GM12865 (cell line): ENCODE measurements at regions not wholly inside any gene's neighbourhood (a gene's known extent, or its start where the extent isn't known, plus 50 kb on each side); places are given as distances from the start of the nearest gene placed in this dataset.

Experiments
- DNase-seq: peaks from one replicate; pipeline ENCODE4 v3.0.0; 2010; ENCODE audit warnings: low read depth
- H3K4me3 ChIP-seq: 2 replicates; pipeline ENCODE4 v1.5.1; 2011; ENCODE audit warnings: mild to moderate bottlenecking, low read depth, low read length, control low read depth
- TF ChIP-seq, protein P1 (sequence below): IDR thresholded peaks from 2 replicates; pipeline ENCODE4 v1.5.1; 2011; ENCODE audit warnings: low read length, control low read depth, low read depth, inconsistent platforms; ENCODE audit not compliant: insufficient read depth; ENCODE audit errors: missing control alignments

DNA sequence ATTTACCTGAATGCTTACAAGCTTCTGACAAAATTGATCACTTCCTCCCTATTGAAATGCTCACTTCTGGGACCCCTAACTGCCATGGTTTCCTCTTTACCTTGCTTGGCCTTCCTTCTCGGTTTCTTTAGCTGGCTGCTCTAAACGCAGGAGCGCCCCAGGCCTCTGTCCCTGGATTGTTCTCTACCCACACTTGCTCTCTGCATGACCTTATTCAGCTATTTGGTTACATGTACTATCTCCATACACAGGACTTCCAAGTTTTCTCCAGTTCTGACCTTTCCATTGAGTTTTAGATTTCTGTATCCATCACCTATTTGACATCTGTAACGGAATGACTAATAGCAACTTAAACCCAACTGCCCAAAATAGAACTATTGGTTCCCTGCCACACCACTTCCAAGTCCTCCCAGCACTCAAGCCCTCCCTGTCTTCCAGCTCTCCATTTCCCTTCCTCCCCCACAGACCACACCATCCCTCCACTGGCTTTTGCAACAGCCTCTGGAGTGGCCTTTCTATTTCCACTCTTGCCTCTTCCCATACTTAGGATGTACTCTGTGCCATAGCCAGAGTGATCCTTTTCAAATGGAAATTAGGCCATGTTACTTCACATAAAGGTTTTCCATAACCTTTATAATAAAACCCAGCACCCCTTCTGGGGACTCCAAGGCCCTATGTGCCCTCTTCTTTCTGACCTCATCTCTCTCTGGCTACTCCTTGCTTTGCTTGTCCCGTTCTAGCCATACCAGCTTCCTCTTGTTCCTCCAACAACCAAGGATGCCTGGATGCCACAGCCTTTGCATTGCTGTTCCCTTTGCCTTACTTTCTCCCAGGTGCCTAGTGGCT, 202.2 kb downstream of the AEBP2 start:
- TF ChIP-seq, protein P1, sequence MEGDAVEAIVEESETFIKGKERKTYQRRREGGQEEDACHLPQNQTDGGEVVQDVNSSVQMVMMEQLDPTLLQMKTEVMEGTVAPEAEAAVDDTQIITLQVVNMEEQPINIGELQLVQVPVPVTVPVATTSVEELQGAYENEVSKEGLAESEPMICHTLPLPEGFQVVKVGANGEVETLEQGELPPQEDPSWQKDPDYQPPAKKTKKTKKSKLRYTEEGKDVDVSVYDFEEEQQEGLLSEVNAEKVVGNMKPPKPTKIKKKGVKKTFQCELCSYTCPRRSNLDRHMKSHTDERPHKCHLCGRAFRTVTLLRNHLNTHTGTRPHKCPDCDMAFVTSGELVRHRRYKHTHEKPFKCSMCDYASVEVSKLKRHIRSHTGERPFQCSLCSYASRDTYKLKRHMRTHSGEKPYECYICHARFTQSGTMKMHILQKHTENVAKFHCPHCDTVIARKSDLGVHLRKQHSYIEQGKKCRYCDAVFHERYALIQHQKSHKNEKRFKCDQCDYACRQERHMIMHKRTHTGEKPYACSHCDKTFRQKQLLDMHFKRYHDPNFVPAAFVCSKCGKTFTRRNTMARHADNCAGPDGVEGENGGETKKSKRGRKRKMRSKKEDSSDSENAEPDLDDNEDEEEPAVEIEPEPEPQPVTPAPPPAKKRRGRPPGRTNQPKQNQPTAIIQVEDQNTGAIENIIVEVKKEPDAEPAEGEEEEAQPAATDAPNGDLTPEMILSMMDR: no peak
- no peak overlapping the region for H3K4me3 ChIP-seq
- no peak for DNase-seq

- TF ChIP-seq, protein P1: no peak
- no peak for DNase-seq
- no peak overlapping the region for H3K4me3 ChIP-seq
Observed at GRCh38 chr12:19642345-19642744, 203.1 kb downstream of the AEBP2 start.

- no peak for DNase-seq
- TF ChIP-seq, protein P1: no peak
- no peak overlapping the region for H3K4me3 ChIP-seq
Observed at GRCh38 chr12:19643635-19644034, 204.3 kb downstream of the AEBP2 start.

DNA sequence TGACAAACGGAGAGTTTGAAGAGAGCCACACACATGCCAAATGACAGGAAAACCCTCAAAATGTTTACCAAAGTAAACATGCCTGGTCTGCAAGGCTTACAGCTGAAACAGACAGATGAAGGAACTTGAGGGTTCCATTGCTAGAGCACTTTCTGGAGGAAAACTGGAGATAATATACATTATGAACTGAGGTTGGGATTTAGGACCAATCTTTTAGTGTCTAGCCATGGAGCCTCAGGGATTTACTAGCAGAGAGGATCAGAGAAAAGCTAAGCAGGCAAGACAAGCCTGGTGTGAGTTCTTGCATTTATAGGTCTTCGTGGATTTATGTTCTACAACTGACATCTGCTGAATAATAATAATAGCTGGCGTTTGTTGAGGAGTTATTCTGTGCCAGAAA, 205.3 kb downstream of the AEBP2 start:
- H3K4me3 ChIP-seq: no peak overlapping the region
- DNase-seq: no peak
- TF ChIP-seq, protein P1: no peak

DNA sequence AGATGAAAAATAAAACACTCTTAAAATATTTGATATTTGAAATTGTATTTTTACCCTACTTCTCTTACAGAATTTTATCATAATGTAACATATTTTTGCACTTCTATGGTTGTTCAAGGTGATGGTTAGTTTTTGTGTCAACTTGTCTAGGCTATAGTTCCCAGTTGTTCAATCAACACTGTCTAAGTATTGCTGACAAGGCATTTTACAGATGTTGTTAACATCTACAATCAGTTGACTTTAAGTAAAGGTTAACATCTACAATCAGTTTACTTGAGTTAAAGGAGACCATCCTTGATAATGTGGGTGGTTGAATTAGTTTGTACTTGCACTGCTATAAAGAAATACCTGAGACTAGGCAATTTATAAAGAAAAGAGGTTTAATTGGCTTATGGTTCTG, 206.5 kb downstream of the AEBP2 start:
- TF ChIP-seq, protein P1: no peak
- H3K4me3 ChIP-seq: no peak overlapping the region
- no peak for DNase-seq

DNA sequence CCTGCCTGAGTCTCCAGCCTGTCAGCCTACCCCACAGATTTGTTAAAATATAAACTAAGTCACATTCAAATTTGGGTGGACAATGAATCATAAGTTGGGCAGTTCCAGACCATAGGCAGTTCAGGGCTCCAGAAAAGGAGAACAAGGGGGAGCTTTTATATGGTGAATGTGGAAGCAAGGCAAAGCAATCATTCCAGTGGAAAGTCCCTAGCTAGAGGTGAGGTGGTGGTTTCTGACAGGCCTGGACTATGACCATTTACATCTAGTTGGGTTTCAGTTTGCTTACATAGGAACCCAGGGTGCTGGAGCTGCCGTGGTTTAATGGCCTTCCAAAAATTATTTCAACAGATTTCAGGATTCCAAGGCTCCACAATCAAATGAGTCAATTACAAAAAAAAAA, 207.3 kb downstream of the AEBP2 start:
- peak; percentile 13 for DNase-seq
- TF ChIP-seq, protein P1: no peak
- H3K4me3 ChIP-seq: no peak overlapping the region

DNA sequence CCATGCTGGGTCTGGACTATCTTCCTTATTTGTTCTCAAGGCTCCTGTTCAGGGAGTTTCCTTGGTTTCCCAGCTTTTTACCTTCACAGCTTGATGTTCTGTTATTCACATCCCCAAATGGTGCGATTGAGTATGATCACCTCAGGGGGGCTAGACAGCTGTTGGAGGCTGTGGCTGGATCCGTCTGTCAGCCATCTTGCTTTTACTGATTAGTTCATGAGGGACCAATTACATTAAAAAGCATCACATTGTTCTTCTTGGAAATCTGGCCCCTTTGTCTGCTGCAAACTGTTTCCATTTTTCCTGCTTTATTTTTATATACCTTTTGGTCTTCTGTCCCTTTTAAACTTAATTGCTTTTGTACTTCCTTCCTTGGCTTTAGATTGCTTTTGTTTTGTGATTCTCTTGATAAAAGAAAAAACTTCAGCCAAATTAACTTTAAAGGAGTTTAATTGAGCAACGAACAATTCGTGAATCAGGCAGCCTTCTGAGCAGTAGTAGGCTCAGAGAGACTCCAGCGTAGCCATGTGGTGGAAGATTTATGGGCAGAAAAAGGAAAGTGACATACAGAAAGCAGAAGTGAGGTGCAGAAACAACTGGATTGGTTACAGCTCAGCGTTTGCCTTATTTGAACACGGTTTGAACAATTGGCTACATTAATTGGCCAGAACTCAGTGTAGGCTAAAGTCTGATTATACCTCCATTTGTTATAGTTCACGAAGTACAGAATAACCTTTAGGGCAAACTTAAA, 208.7 kb downstream of the AEBP2 start:
- TF ChIP-seq, protein P1: no peak
- H3K4me3 ChIP-seq: no peak overlapping the region
- DNase-seq: peak; percentile 14
